ENCODE measurements at regions not wholly inside any gene's neighbourhood (a gene's known extent, or its start where the extent isn't known, plus 50 kb on each side); places are given as distances from the start of the nearest gene placed in this dataset.

DNA sequence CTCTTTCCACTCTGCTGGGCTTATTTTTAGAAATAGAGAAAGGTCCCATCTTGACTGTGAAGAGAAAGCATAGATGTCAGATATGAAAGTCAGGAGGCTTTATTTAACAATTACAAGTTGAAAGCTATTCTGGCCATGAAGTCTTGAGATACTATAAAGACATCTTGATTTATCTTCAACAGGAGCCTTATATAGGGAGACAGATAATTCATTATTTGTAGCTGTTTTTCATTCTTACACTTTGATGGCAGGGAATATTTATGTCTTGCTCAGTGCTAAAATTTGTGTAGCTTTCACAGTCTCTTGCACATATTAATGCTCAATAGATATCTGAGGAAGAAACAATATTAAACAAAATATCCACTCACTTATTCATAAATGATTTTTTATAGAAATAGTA is 248.8 kb downstream of the C3orf38 start:
- Mint-ChIP-seq H3K27me3 (ENCODE audit: low read depth in 3 of 3) (peaks cover 0 to 2% (median 0%) of the 10 kb centered on the region in 3 donors), H3K9me3 (peaks cover 4 to 19% (median 7%) of the 10 kb centered on the region in 6 donors), H3K36me3 (no peaks in the 10 kb centered on the region), H3K4me1 (no peaks in the 10 kb centered on the region), H3K4me3 (no peak overlapping the region), H3K27ac (no peak overlapping the region)
- DNase-seq: no peak

DNA sequence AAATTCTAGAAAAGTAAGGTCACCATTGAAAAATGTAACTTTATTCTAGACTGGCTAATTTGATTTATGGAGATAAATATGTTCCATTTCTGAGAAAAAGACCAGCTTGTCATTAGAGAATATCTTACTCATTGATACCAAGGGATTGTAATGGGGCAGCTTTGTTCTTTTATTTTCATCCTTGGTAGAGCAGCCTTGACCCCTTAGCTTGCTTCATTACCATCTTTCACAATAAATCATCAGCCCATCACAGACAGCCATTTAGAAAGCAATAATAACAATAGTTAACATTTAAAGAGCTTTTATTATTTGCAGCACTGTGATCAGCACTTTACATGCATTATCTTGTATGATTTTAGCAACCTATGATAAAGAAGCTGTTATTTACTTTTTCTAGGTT is 253.6 kb downstream of the C3orf38 start:
- peaks cover 0 to 3% (median 0%) of the 10 kb centered on the region in 3 donors for H3K27me3 Mint-ChIP-seq (ENCODE audit: low read depth in 3 of 3)
- no peak overlapping the region for H3K4me3 Mint-ChIP-seq
- peaks cover 6 to 29% (median 8%) of the 10 kb centered on the region in 6 donors for H3K9me3 Mint-ChIP-seq
- H3K4me1 Mint-ChIP-seq: no peaks in the 10 kb centered on the region
- no peak overlapping the region for H3K27ac Mint-ChIP-seq
- H3K36me3 Mint-ChIP-seq: no peaks in the 10 kb centered on the region
- DNase-seq: no peak

DNA sequence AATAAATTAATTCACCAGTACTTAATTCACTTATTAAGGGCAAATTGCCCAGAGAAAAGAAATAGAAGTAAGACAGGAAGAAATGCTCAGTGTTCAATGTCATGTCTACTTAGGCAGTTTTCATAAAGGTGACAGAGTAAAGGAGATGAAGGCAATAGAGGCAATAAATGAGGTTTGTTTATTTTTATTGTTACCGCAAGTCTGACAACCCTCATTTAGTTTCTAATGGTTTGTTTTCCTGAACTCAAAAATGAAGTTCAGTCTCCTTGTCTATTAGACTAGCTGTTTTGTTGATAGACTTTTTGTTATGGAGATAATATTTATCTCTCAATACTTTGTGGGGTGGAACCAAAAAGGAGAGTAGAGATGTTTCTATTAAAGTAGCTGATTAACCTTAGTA is 258.3 kb downstream of the C3orf38 start:
- no peak for DNase-seq
- Mint-ChIP-seq H3K27ac (no peak overlapping the region), H3K27me3 (ENCODE audit: low read depth in 3 of 3) (peaks cover 0 to 2% (median 0%) of the 10 kb centered on the region in 3 donors), H3K36me3 (no peaks in the 10 kb centered on the region), H3K9me3 (peaks cover 0 to 19% (median 6%) of the 10 kb centered on the region in 6 donors), H3K4me3 (no peak overlapping the region), H3K4me1 (no peaks in the 10 kb centered on the region)

DNA sequence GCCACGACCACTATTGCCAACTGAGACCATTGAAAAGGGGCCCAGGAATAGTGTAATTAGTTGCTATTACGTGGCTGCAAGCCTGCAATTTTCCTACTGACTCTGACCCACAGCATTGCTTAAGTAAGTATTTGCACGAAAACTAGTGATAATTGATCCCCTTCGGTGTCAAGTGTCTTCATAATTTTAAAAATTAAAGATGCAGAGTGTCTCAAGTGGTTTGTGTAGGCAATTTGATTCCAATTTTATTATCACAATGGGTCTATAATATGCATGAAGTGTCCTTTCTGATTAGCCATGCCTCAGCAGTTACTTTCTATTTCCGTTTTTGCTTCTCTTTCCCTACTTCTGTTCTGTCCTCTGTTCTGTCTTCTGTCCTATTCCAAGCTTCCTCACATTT is 259.2 kb downstream of the C3orf38 start:
- H3K27ac Mint-ChIP-seq: no peak overlapping the region
- no peaks in the 10 kb centered on the region for H3K4me1 Mint-ChIP-seq
- peaks cover 0 to 2% (median 0%) of the 10 kb centered on the region in 3 donors for H3K27me3 Mint-ChIP-seq (ENCODE audit: low read depth in 3 of 3)
- no peak for DNase-seq
- H3K36me3 Mint-ChIP-seq: no peaks in the 10 kb centered on the region
- H3K4me3 Mint-ChIP-seq: no peak overlapping the region
- H3K9me3 Mint-ChIP-seq: peaks cover 0 to 24% (median 7%) of the 10 kb centered on the region in 6 donors

DNA sequence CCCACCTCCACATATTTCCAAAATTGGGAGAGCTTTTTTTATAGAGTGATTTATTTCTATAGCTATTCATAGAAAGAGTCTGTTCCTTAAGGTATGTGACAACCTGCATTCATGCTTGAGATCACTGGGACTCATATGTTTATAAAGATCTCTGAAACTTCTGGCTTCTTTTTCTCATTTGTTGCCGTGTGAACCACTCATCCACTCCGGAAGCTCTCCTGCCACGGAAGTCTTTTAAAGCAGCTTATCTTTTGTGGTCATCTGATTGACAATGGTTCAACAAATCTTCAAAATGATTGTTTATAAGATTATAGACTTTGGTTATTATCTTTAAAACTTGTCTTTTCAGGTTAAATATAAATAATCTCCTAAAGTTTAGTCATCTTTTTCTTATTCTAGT is 260.5 kb downstream of the C3orf38 start:
- Mint-ChIP-seq H3K27ac (no peak overlapping the region), H3K4me3 (no peak overlapping the region), H3K9me3 (peaks cover 2 to 20% (median 5%) of the 10 kb centered on the region in 6 donors), H3K36me3 (no peaks in the 10 kb centered on the region), H3K27me3 (ENCODE audit: low read depth in 3 of 3) (no peaks in the 10 kb centered on the region), H3K4me1 (no peaks in the 10 kb centered on the region)
- DNase-seq: no peak

DNA sequence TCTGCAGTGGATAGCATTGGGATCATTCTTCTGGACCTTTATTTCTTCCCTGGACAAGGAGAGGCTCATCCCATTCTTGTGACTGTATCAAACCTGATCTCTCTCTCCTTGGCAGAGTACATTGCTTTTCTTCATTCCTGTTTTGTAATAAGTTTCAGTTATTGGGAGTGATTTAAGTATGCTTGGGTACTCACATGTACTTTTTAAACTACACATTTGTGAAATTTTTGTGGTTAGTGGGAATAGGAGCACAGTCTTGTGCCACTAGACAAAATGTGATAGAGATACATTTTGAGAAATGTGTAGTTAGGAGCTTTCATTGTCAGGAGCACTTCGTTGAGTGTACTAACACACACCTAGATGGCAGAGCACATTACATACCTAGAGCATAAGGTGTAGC is 262.6 kb downstream of the C3orf38 start:
- H3K27me3 Mint-ChIP-seq (ENCODE audit: low read depth in 3 of 3): no peaks in the 10 kb centered on the region
- H3K4me3 Mint-ChIP-seq: no peak overlapping the region
- H3K27ac Mint-ChIP-seq: no peak overlapping the region
- DNase-seq: no peak
- H3K4me1 Mint-ChIP-seq: no peaks in the 10 kb centered on the region
- peaks cover 0 to 18% (median 3%) of the 10 kb centered on the region in 6 donors for H3K9me3 Mint-ChIP-seq
- H3K36me3 Mint-ChIP-seq: no peaks in the 10 kb centered on the region

DNA sequence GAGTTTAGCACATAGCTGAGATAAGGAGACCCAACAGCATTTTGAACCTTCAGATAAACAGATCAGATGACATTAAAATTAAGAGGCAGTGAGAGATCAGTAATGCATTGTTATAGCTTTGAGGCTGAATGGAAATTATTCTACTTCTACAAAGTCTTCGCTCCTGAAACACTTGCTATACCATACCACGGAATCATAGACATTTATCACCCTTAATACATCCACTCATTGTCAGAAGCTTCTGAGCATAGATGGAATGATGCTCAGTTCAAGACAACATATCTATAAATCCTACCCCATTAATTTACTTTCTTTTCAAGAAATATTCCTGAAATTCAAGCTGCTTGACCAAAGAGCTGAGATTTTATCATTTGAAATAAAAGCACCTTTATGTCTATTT is 266.7 kb downstream of the C3orf38 start:
- peaks cover 2 to 19% (median 5%) of the 10 kb centered on the region in 6 donors for H3K9me3 Mint-ChIP-seq

DNA sequence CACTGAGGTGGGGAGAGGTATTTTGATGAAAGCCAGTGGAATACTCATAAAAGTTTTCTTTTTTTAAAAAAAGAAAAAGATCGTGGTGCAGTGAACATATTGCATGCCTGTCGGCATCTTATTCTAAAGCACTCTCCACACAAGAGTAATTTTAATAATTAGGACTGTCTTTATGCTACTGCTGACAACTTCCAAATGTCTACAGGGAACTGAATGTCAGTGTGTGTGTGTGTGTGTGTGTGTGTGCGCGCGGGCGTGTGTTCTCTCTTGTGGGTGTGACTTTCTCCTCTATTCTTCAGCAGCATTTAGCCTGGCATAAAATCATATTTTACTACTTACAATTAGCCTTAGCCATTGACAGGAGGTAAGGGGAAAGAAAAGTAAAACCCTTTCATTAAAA is 268.5 kb downstream of the C3orf38 start:
- H3K36me3 Mint-ChIP-seq: no peaks in the 10 kb centered on the region
- no peaks in the 10 kb centered on the region for H3K4me1 Mint-ChIP-seq
- no peak for DNase-seq
- no peak overlapping the region for H3K27ac Mint-ChIP-seq
- H3K4me3 Mint-ChIP-seq: no peak overlapping the region
- H3K9me3 Mint-ChIP-seq: peaks cover 2 to 16% (median 6%) of the 10 kb centered on the region in 6 donors
- H3K27me3 Mint-ChIP-seq (ENCODE audit: low read depth in 3 of 3): no peaks in the 10 kb centered on the region

More for the DNA sequence above, 266.7 kb downstream of the C3orf38 start:
- Mint-ChIP-seq H3K36me3 (no peaks in the 10 kb centered on the region), H3K27me3 (ENCODE audit: low read depth in 3 of 3) (no peaks in the 10 kb centered on the region), H3K27ac (no peak overlapping the region), H3K4me1 (no peaks in the 10 kb centered on the region), H3K4me3 (no peak overlapping the region)
- no peak for DNase-seq

DNA sequence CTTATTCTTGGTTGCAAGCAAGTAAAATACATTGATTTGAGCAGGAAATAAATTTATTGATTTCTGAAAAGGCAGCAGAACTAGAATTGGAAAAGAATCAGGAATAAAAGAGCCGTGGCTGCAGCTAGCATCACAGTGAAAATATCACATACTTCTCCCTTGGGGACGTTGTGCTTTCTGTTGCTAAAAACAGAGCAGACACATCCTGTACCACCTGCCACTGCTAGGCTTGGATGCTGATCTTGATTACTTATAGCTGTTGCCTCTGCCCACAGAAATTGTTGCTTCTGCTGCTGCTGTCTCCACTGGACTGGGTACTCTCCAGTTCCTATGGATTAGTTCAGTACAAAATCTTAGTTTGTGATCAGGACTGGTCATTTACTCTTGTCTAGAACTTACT is 283.8 kb downstream of the C3orf38 start:
- Mint-ChIP-seq H3K4me3 (no peak overlapping the region), H3K9me3 (peaks cover 3 to 21% (median 6%) of the 10 kb centered on the region in 6 donors), H3K27me3 (ENCODE audit: low read depth in 3 of 3) (peaks cover 0 to 4% (median 0%) of the 10 kb centered on the region in 3 donors), H3K4me1 (no peaks in the 10 kb centered on the region), H3K27ac (no peak overlapping the region), H3K36me3 (no peaks in the 10 kb centered on the region)
- no peak for DNase-seq

DNA sequence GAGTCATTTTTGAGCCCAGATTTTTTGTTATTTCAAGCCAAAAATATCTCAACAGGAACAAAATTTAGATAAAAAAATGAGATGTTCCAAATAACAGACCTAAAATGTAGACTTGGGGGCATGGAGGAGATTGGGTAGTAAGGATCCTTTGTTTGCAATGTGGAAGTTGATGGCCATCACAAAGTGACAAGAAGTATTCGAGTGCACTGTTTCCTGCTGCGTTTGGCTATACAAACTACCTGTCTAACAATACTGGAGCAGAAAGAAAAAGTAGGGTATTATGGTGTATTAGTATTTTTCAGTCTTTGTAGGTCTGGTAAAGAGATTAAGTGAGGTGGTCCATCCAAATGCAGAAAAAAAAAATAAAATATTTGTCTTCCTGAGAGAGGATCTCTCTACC is 284.2 kb downstream of the C3orf38 start:
- no peak for DNase-seq
- peaks cover 0 to 6% (median 0%) of the 10 kb centered on the region in 3 donors for H3K27me3 Mint-ChIP-seq (ENCODE audit: low read depth in 3 of 3)
- H3K9me3 Mint-ChIP-seq: peaks cover 4 to 26% (median 10%) of the 10 kb centered on the region in 6 donors
- H3K36me3 Mint-ChIP-seq: no peaks in the 10 kb centered on the region
- H3K4me3 Mint-ChIP-seq: no peak overlapping the region
- H3K4me1 Mint-ChIP-seq: no peaks in the 10 kb centered on the region
- H3K27ac Mint-ChIP-seq: no peak overlapping the region

DNA sequence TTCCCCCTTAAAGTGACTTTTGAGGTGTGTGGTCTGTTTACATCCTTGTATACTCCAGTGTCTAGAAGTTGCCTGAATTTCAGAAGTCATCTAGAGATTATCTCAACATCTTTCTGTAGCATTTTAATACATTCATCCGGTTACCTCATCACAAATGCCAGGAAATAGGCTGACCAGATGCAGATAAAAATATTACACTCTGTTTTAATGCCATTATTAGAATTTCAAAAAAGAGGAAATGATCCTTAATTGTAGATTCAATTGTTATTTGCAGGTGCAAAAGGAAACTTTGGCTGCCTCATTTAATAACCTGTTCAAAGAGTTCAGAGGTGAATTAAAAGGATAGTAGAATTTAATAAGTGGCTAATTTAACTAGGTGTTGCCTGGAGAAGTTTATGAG is 290.9 kb downstream of the C3orf38 start:
- no peak for DNase-seq
- H3K4me1 Mint-ChIP-seq: no peaks in the 10 kb centered on the region
- H3K4me3 Mint-ChIP-seq: no peak overlapping the region
- H3K27ac Mint-ChIP-seq: no peak overlapping the region
- H3K9me3 Mint-ChIP-seq: peaks cover 8 to 28% (median 14%) of the 10 kb centered on the region in 6 donors
- H3K36me3 Mint-ChIP-seq: no peaks in the 10 kb centered on the region
- H3K27me3 Mint-ChIP-seq (ENCODE audit: low read depth in 3 of 3): peaks cover 0 to 3% (median 0%) of the 10 kb centered on the region in 3 donors

DNA sequence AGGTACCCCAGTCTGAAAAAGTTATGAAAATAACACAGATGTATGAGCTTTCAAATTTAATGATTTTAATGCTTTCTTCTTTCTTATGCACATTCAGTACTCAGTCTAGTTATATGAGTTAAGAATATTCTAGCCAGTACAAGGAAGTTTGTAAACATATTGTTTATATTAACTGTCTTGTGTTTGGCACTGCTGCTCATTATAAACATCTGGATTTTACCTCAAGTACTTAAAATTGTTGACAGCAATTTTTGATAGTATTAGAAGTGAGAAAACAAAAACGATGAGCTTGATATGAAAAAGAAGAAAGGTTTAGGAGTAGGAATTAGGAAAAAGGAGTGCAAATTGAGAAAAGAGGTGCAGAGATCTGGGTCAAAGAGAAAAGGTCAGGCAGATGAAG is 293.3 kb downstream of the C3orf38 start:
- Mint-ChIP-seq H3K27me3 (ENCODE audit: low read depth in 3 of 3) (peaks cover 0 to 3% (median 0%) of the 10 kb centered on the region in 3 donors), H3K9me3 (peaks cover 8 to 28% (median 14%) of the 10 kb centered on the region in 6 donors), H3K4me1 (no peaks in the 10 kb centered on the region), H3K4me3 (no peak overlapping the region), H3K36me3 (no peaks in the 10 kb centered on the region), H3K27ac (no peak overlapping the region)
- no peak for DNase-seq

DNA sequence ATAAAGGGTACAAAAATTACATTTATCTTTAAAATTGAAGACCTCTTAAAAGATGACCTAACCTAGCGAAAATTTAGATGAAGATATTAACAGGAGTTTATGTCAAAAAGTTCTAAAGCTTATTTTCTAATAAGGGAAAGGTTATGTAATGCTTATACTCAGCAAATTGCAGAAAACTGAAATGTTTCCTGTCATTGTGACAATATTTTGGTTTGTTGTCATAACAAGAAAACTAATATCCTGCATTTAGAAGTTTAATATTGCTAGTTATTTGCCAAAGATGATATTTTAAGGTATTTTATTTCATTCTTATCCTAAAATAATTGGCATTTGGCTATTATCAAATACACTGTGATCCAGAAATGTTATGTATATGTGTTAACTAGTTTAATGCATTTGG is 294.5 kb downstream of the C3orf38 start:
- no peak overlapping the region for H3K27ac Mint-ChIP-seq

DNA sequence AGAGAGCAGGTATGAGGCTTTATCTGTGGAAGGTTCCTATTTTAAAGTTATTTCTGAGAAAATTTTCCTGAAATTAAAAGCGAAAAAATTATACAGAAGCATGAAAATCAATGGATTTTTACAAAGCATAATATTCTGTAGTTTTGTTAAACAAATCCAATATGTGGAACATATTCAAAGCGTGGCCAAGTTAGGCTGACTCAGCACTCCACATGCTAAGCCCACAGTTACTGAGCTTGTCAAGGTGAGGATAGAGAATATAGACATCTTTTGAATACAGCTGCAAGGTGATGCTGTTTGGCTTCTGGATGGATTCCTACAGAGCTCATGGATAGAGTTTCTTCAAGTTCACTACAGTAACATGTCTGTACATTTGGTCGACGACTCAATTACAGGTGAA is 302.5 kb downstream of the C3orf38 start:
- Mint-ChIP-seq H3K27ac (no peak overlapping the region), H3K27me3 (ENCODE audit: low read depth in 3 of 3) (no peaks in the 10 kb centered on the region), H3K36me3 (no peaks in the 10 kb centered on the region), H3K4me3 (no peak overlapping the region), H3K9me3 (peaks cover 2 to 33% (median 10%) of the 10 kb centered on the region in 6 donors), H3K4me1 (no peaks in the 10 kb centered on the region)
- no peak for DNase-seq

More for the DNA sequence above, 294.5 kb downstream of the C3orf38 start:
- no peak for DNase-seq
- Mint-ChIP-seq H3K9me3 (peaks cover 5 to 22% (median 11%) of the 10 kb centered on the region in 6 donors), H3K36me3 (no peaks in the 10 kb centered on the region), H3K4me1 (no peaks in the 10 kb centered on the region), H3K27me3 (ENCODE audit: low read depth in 3 of 3) (no peaks in the 10 kb centered on the region), H3K4me3 (no peak overlapping the region)

DNA sequence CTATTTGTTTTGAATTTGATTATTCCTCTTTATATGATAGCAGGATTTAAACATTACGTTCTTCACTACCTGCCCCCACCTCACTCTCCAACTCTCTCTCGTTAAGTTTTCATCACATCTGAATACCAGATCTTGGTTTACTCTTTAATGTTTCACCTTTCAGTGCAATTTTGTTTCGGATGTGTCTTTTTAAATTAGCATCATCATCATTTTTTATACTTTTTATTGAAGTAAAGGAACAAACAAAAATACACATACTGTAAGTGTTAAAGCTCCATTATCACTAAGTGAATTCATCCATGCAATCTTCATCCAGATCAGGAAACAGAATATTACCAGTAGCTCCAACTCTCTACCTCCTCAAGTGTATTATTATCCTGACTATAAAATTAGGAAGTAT is 310.6 kb downstream of the C3orf38 start:
- no peaks in the 10 kb centered on the region for H3K4me1 Mint-ChIP-seq
- peaks cover 8 to 61% (median 22%) of the 10 kb centered on the region in 6 donors for H3K9me3 Mint-ChIP-seq
- no peak for DNase-seq
- no peaks in the 10 kb centered on the region for H3K36me3 Mint-ChIP-seq
- no peak overlapping the region for H3K4me3 Mint-ChIP-seq
- H3K27ac Mint-ChIP-seq: no peak overlapping the region
- H3K27me3 Mint-ChIP-seq (ENCODE audit: low read depth in 3 of 3): peaks cover 0 to 2% (median 0%) of the 10 kb centered on the region in 3 donors

All from immature natural killer cell (primary cell).